ENCODE measurements at regions not wholly inside any gene's neighbourhood (a gene's known extent, or its start where the extent isn't known, plus 50 kb on each side); places are given as distances from the start of the nearest gene placed in this dataset.

DNA sequence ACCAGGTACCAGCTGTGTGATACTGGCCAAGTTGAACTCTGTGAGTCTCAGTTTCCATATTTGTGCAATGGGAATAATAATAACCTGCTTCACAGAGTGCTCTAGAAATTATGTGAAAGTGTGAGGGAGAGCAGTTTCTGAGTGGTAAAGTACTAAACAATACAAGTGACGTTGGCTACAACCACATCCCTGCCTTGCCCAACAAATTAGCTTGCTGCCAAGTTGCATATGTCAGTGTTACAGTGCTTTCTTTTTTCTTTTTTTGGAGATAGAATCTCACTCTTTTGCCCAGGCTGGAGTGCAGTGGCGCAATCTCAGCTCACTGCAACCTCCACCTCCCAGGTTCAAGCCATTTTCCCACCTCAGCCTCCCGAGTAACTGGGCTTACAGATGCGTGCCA lies 533.6 kb upstream of the MEX3C start:
- Mint-ChIP-seq H3K27me3 (ENCODE audit: low read depth) (peaks cover 10% of the 10 kb centered on the region), H3K36me3 (ENCODE audit: low read depth) (no peaks in the 10 kb centered on the region), H3K4me3 (no peak overlapping the region), H3K9me3 (no peaks in the 10 kb centered on the region), H3K27ac (no peak overlapping the region), H3K4me1 (peaks cover 11% of the 10 kb centered on the region)
- TF ChIP-seq CTCF (IDR thresholded peaks at IDR 0.05; ENCODE audit: unreplicated experiment in 3 of 3): no peak

DNA sequence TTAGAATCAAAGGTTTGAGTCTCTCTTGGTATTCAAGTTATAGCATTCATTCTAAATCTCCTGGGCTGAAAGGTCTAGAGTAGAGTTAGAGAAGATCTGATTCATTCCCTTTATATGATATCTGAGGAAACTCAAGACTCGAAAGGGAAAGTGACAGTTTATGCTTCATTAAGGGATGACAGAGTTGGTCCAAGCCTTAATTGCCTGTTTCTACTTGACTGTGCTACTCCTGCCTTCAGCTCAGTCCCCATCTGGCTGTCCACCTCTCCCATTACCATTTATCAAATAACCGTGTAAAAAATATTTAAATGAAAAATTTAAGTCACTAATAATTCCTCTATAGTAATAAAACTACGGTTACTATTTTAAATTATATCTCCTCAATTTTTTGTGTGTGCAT lies 537.1 kb upstream of the MEX3C start:
- H3K4me1 Mint-ChIP-seq: peaks cover 7% of the 10 kb centered on the region
- no peaks in the 10 kb centered on the region for H3K9me3 Mint-ChIP-seq
- peaks cover 5% of the 10 kb centered on the region for H3K27me3 Mint-ChIP-seq (ENCODE audit: low read depth)
- H3K4me3 Mint-ChIP-seq: no peak overlapping the region
- H3K27ac Mint-ChIP-seq: no peak overlapping the region
- no peak for TF ChIP-seq CTCF (IDR thresholded peaks at IDR 0.05; ENCODE audit: unreplicated experiment in 3 of 3)
- no peaks in the 10 kb centered on the region for H3K36me3 Mint-ChIP-seq (ENCODE audit: low read depth)

DNA sequence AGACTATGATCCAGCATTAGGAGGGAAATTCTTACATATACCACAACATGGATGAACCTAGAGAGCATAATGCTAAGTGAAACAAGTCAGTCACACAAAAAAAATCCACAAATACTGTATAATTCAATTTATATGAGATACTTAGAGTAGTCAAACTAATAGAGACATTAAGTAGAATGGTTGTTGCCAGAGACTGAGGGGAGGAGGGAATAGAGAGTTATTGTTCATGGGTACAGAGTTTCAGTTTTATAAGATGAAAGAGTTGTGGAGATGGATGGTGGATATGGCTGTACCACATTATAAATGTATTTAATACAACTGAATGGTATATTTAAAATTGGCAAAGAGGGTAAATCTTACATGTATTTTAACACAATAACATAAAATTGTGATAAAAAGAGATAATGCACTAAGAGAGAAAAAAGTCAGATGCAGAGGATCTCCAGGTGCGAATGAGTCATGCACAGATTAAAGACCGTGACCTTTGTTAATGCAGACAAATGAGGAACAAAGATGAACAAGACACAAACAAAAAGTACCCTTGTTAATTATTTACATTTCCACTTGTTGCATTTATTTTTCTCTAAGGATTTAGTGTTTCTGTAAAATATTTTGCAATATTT lies 541.7 kb upstream of the MEX3C start:
- H3K9me3 Mint-ChIP-seq: peaks cover 8% of the 10 kb centered on the region
- no peaks in the 10 kb centered on the region for H3K36me3 Mint-ChIP-seq (ENCODE audit: low read depth)
- H3K27ac Mint-ChIP-seq: no peak overlapping the region
- H3K4me1 Mint-ChIP-seq: peaks cover 7% of the 10 kb centered on the region
- TF ChIP-seq CTCF (IDR thresholded peaks at IDR 0.05; ENCODE audit: unreplicated experiment in 3 of 3): no peak
- no peak overlapping the region for H3K4me3 Mint-ChIP-seq
- H3K27me3 Mint-ChIP-seq (ENCODE audit: low read depth): no peaks in the 10 kb centered on the region

DNA sequence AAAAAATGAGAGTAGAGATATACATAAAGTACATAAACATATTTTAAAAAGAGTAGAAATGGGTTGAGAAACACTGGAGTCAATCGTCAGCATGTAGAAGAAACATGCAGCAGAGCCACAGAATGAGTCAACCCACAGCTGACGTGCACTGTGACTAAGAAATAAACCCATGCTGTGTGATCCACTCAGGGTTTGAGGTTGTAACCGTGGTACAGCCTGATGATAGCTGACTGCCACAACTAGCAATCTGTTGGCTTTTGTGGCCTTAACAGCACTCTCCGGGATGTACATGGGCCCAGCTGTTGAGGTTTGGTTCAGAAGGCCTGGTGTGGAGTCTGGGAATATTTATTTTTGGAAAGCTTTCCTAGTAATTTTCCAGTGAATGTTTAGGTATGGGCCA lies 554.4 kb upstream of the MEX3C start:
- H3K4me1 Mint-ChIP-seq: peaks cover 11% of the 10 kb centered on the region
- H3K4me3 Mint-ChIP-seq: no peak overlapping the region

DNA sequence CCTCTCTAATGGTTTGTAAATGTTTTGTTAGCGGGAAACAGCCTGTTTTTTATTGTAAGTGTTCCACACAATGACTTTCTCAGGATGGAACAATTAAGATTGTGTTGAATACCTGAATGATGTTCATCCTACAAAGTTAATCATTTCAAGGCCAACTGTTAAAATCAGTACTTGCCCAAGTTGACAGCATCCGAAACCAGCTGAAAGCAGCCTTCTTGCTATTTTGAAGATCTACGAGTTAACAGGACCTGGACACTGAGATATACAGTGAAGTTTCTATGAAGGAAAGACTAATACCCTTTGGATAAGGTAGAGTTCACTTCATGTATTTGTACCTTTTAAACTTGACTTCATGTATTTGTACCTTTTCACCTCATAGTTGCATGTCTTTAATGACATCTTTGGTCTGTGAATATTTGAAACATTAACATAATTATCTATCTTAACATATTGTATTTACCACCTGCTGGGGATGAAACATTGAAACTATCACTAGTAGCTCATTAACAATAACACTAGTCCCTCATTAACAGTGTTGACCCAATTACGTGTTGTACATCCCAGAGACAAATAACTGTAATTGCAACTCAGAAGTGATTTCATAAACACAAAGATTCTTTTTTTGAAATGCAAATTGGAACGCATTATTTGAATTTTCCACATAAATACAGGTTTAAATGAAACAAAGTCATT lies 556.0 kb upstream of the MEX3C start:
- peaks cover 4% of the 10 kb centered on the region for H3K27me3 Mint-ChIP-seq (ENCODE audit: low read depth)
- no peaks in the 10 kb centered on the region for H3K9me3 Mint-ChIP-seq
- peaks cover 11% of the 10 kb centered on the region for H3K4me1 Mint-ChIP-seq
- H3K27ac Mint-ChIP-seq: no peak overlapping the region
- no peak for TF ChIP-seq CTCF (IDR thresholded peaks at IDR 0.05; ENCODE audit: unreplicated experiment in 3 of 3)
- H3K4me3 Mint-ChIP-seq: no peak overlapping the region
- H3K36me3 Mint-ChIP-seq (ENCODE audit: low read depth): no peaks in the 10 kb centered on the region

More for the DNA sequence above, 554.4 kb upstream of the MEX3C start:
- no peaks in the 10 kb centered on the region for H3K9me3 Mint-ChIP-seq
- no peak overlapping the region for H3K27ac Mint-ChIP-seq
- no peak for TF ChIP-seq CTCF (IDR thresholded peaks at IDR 0.05; ENCODE audit: unreplicated experiment in 3 of 3)
- peaks cover 4% of the 10 kb centered on the region for H3K27me3 Mint-ChIP-seq (ENCODE audit: low read depth)
- H3K36me3 Mint-ChIP-seq (ENCODE audit: low read depth): no peaks in the 10 kb centered on the region

- Mint-ChIP-seq H3K36me3 (ENCODE audit: low read depth) (no peaks in the 10 kb centered on the region), H3K27me3 (ENCODE audit: low read depth) (peaks cover 4% of the 10 kb centered on the region), H3K9me3 (no peaks in the 10 kb centered on the region), H3K27ac (no peak overlapping the region), H3K4me1 (peaks cover 11% of the 10 kb centered on the region), H3K4me3 (no peak overlapping the region)
- no peak for TF ChIP-seq CTCF (IDR thresholded peaks at IDR 0.05; ENCODE audit: unreplicated experiment in 3 of 3)
Measured at GRCh38 chr18:51754566-51754965, 557.1 kb upstream of the MEX3C start.

Measured in nephron (organoid).